ENCODE measurements at regions not wholly inside any gene's neighbourhood (a gene's known extent, or its start where the extent isn't known, plus 50 kb on each side); places are given as distances from the start of the nearest gene placed in this dataset.

GRCh38 chr20:55472704-55473103 is 532.6 kb downstream of the CBLN4 start:
- Histone ChIP-seq H3K4me2 (ENCODE audit: extremely low read depth, insufficient read depth, low read length) (no peak overlapping the region), H3K79me2 (ENCODE audit: control insufficient read depth, insufficient read depth, low read length) (no peaks in the 10 kb centered on the region), H3K36me3 (ENCODE audit: control insufficient read depth, insufficient read depth, low read length) (no peaks in the 10 kb centered on the region), H3K4me1 (ENCODE audit: control insufficient read depth, extremely low read depth, insufficient read depth, low read length) (no peaks in the 10 kb centered on the region), H2AFZ (ENCODE audit: low read length) (no peak overlapping the region), H3K27ac (ENCODE audit: insufficient read depth, low read length) (no peak overlapping the region), H3K27me3 (ENCODE audit: control insufficient read depth, insufficient read depth, low read length) (no peaks in the 10 kb centered on the region), H3K9ac (ENCODE audit: insufficient read depth, low read length) (no peak overlapping the region), H3K4me3 (replicated peaks in 1 of 4; ENCODE audit: control extremely low read depth in 1 of 4, insufficient read depth in 1 of 4, low read depth in 3 of 4, low read length in 4 of 4) (no peak overlapping the region), H3K9me3 (ENCODE audit: control insufficient read depth, insufficient read depth, low read depth, low read length) (no peaks in the 10 kb centered on the region), H4K20me1 (ENCODE audit: control insufficient read depth, extremely low read depth, insufficient read depth, low read length) (no peaks in the 10 kb centered on the region)
- DNase-seq (ENCODE audit: low read depth in 2 of 2), result no peak
- TF ChIP-seq EZH2 (IDR thresholded peaks at IDR 0.05; ENCODE audit: low read length, missing control alignments) (no peak), CTCF (conservative IDR thresholded peaks at IDR 0.05 in 1 of 2, IDR thresholded peaks at IDR 0.05 in 1 of 2; ENCODE audit: low read depth in 1 of 2, low read length in 2 of 2) (no peak)

GRCh38 chr20:55471052-55472006 is 534.0 kb downstream of the CBLN4 start:
- no peak for DNase-seq (ENCODE audit: low read depth in 2 of 2)
- H3K79me2 ChIP-seq (ENCODE audit: control insufficient read depth, insufficient read depth, low read length), result no peaks in the 10 kb centered on the region
- no peaks in the 10 kb centered on the region for H3K4me1 ChIP-seq (ENCODE audit: control insufficient read depth, extremely low read depth, insufficient read depth, low read length)
- TF ChIP-seq CTCF (conservative IDR thresholded peaks at IDR 0.05 in 1 of 2, IDR thresholded peaks at IDR 0.05 in 1 of 2; ENCODE audit: low read depth in 1 of 2, low read length in 2 of 2) (no peak), EZH2 (IDR thresholded peaks at IDR 0.05; ENCODE audit: low read length, missing control alignments) (no peak)
- H2AFZ ChIP-seq (ENCODE audit: low read length), result no peak overlapping the region
- H3K27ac ChIP-seq (ENCODE audit: insufficient read depth, low read length), result no peak overlapping the region
- H3K9me3 ChIP-seq (ENCODE audit: control insufficient read depth, insufficient read depth, low read depth, low read length), result no peaks in the 10 kb centered on the region
- H4K20me1 ChIP-seq (ENCODE audit: control insufficient read depth, extremely low read depth, insufficient read depth, low read length), result no peaks in the 10 kb centered on the region
- H3K4me3 ChIP-seq (replicated peaks in 1 of 4; ENCODE audit: control extremely low read depth in 1 of 4, insufficient read depth in 1 of 4, low read depth in 3 of 4, low read length in 4 of 4), result no peak overlapping the region
- H3K9ac ChIP-seq (ENCODE audit: insufficient read depth, low read length), result no peak overlapping the region
- no peaks in the 10 kb centered on the region for H3K27me3 ChIP-seq (ENCODE audit: control insufficient read depth, insufficient read depth, low read length)
- H3K4me2 ChIP-seq (ENCODE audit: extremely low read depth, insufficient read depth, low read length), result no peak overlapping the region
- H3K36me3 ChIP-seq (ENCODE audit: control insufficient read depth, insufficient read depth, low read length), result no peaks in the 10 kb centered on the region

- no peak overlapping the region for H3K4me3 ChIP-seq (replicated peaks in 1 of 4; ENCODE audit: control extremely low read depth in 1 of 4, insufficient read depth in 1 of 4, low read depth in 3 of 4, low read length in 4 of 4)
- TF ChIP-seq CTCF (conservative IDR thresholded peaks at IDR 0.05 in 1 of 2, IDR thresholded peaks at IDR 0.05 in 1 of 2; ENCODE audit: low read depth in 1 of 2, low read length in 2 of 2) (no peak), EZH2 (IDR thresholded peaks at IDR 0.05; ENCODE audit: low read length, missing control alignments) (no peak)
- H3K36me3 ChIP-seq (ENCODE audit: control insufficient read depth, insufficient read depth, low read length), result no peaks in the 10 kb centered on the region
- DNase-seq (ENCODE audit: low read depth in 2 of 2), result no peak
- no peaks in the 10 kb centered on the region for H4K20me1 ChIP-seq (ENCODE audit: control insufficient read depth, extremely low read depth, insufficient read depth, low read length)
- no peak overlapping the region for H3K27ac ChIP-seq (ENCODE audit: insufficient read depth, low read length)
- H3K4me2 ChIP-seq (ENCODE audit: extremely low read depth, insufficient read depth, low read length), result no peak overlapping the region
- no peaks in the 10 kb centered on the region for H3K79me2 ChIP-seq (ENCODE audit: control insufficient read depth, insufficient read depth, low read length)
- H3K4me1 ChIP-seq (ENCODE audit: control insufficient read depth, extremely low read depth, insufficient read depth, low read length), result no peaks in the 10 kb centered on the region
- no peaks in the 10 kb centered on the region for H3K27me3 ChIP-seq (ENCODE audit: control insufficient read depth, insufficient read depth, low read length)
- H3K9ac ChIP-seq (ENCODE audit: insufficient read depth, low read length), result no peak overlapping the region
- no peaks in the 10 kb centered on the region for H3K9me3 ChIP-seq (ENCODE audit: control insufficient read depth, insufficient read depth, low read depth, low read length)
- H2AFZ ChIP-seq (ENCODE audit: low read length), result no peak overlapping the region
Measured at GRCh38 chr20:55469074-55469473, 536.2 kb downstream of the CBLN4 start.

All from fibroblast of lung (primary cell).